ENCODE measurements at regions not wholly inside any gene's neighbourhood (a gene's known extent, or its start where the extent isn't known, plus 50 kb on each side); places are given as distances from the start of the nearest gene placed in this dataset.
A peak's percentile ranks its signal among the peaks of the same experiment; 100 is the strongest.

- peak; percentile 66 for DNase-seq (ENCODE audit: low spot score)
Measured at GRCh38 chr9:22508354-22508753, 61.7 kb downstream of the DMRTA1 start.

- DNase-seq (ENCODE audit: low spot score): peak; percentile 14
Measured at GRCh38 chr9:22508790-22509189, 62.2 kb downstream of the DMRTA1 start.

GRCh38 chr9:22512495-22512894, 65.9 kb downstream of the DMRTA1 start:
- no peak for DNase-seq (ENCODE audit: low spot score)

GRCh38 chr9:22514871-22515270, 68.2 kb downstream of the DMRTA1 start:
- DNase-seq (ENCODE audit: low spot score): peak; percentile 11

GRCh38 chr9:22522206-22522740, 75.6 kb downstream of the DMRTA1 start:
- no peak for DNase-seq (ENCODE audit: low spot score)

GRCh38 chr9:22528485-22528884, 81.9 kb downstream of the DMRTA1 start:
- peak; percentile 13 for DNase-seq (ENCODE audit: low spot score)

GRCh38 chr9:22529426-22530199, 83.0 kb downstream of the DMRTA1 start:
- DNase-seq (ENCODE audit: low spot score): peak; percentile 57

- no peak for DNase-seq (ENCODE audit: low spot score)
Measured at GRCh38 chr9:22535780-22536179, 89.2 kb downstream of the DMRTA1 start.

GRCh38 chr9:22537721-22538120, 91.1 kb downstream of the DMRTA1 start:
- no peak for DNase-seq (ENCODE audit: low spot score)

- DNase-seq (ENCODE audit: low spot score): no peak
Measured at GRCh38 chr9:22548625-22549024, 102.0 kb downstream of the DMRTA1 start.

GRCh38 chr9:22574740-22575139, 128.1 kb downstream of the DMRTA1 start:
- DNase-seq (ENCODE audit: low spot score): no peak

GRCh38 chr9:22580788-22581187, 134.2 kb downstream of the DMRTA1 start:
- DNase-seq (ENCODE audit: low spot score): no peak

GRCh38 chr9:22582221-22582620, 135.6 kb downstream of the DMRTA1 start:
- DNase-seq (ENCODE audit: low spot score): no peak

- DNase-seq (ENCODE audit: low spot score): no peak
Measured at GRCh38 chr9:22588918-22589317, 142.3 kb downstream of the DMRTA1 start.

- DNase-seq (ENCODE audit: low spot score): no peak
Measured at GRCh38 chr9:22590336-22591033, 143.9 kb downstream of the DMRTA1 start.

- no peak for DNase-seq (ENCODE audit: low spot score)
Measured at GRCh38 chr9:22595805-22596204, 149.2 kb downstream of the DMRTA1 start.

GRCh38 chr9:22617156-22617555, 170.5 kb downstream of the DMRTA1 start:
- DNase-seq (ENCODE audit: low spot score): no peak

GRCh38 chr9:22622815-22623214, 176.2 kb downstream of the DMRTA1 start:
- DNase-seq (ENCODE audit: low spot score): no peak

- no peak for DNase-seq (ENCODE audit: low spot score)
Measured at GRCh38 chr9:22623236-22623635, 176.6 kb downstream of the DMRTA1 start.

- no peak for DNase-seq (ENCODE audit: low spot score)
Measured at GRCh38 chr9:22625540-22625939, 178.9 kb downstream of the DMRTA1 start.

- no peak for DNase-seq (ENCODE audit: low spot score)
Measured at GRCh38 chr9:22643541-22643940, 196.9 kb downstream of the DMRTA1 start.

GRCh38 chr9:22645893-22646292, 199.3 kb downstream of the DMRTA1 start:
- peak; percentile 48 for DNase-seq (ENCODE audit: low spot score)

GRCh38 chr9:22649384-22649783, 202.8 kb downstream of the DMRTA1 start:
- no peak for DNase-seq (ENCODE audit: low spot score)

All from A172 (cell line).